Fibroblast of lung (primary cell): ENCODE measurements at regions not wholly inside any gene's neighbourhood (a gene's known extent, or its start where the extent isn't known, plus 50 kb on each side); places are given as distances from the start of the nearest gene placed in this dataset.

ENCODE experiments used
- DNase-seq, 2 donors: peaks; one replicate each; pipeline versions ENCODE4 v3.0.0 to v3.0.0-alpha.2; 2010; ENCODE audit warnings: low read depth in 2 of 2
- H2AFZ ChIP-seq: 2 replicates; pipeline ENCODE4 v1.5.1; 2012; ENCODE audit warnings: low read length, control low read depth, inconsistent platforms
- H3K27ac ChIP-seq: 2 replicates; pipeline ENCODE4 v1.5.1; 2011; ENCODE audit warnings: low read length, control low read depth; ENCODE audit not compliant: insufficient read depth
- H3K27me3 ChIP-seq: 2 replicates; pipeline ENCODE4 v1.5.1; 2011; ENCODE audit warnings: mild to moderate bottlenecking, low read length; ENCODE audit not compliant: control insufficient read depth, insufficient read depth
- H3K36me3 ChIP-seq: 2 replicates; pipeline ENCODE4 v1.5.1; 2011; ENCODE audit warnings: low read length; ENCODE audit not compliant: control insufficient read depth, insufficient read depth
- H3K4me1 ChIP-seq: 2 replicates; pipeline ENCODE4 v1.5.1; 2011; ENCODE audit warnings: low read length; ENCODE audit not compliant: control insufficient read depth, insufficient read depth; ENCODE audit errors: extremely low read depth
- H3K4me2 ChIP-seq: 2 replicates; pipeline ENCODE4 v1.5.1; 2011; ENCODE audit warnings: low read length, control low read depth; ENCODE audit not compliant: insufficient read depth; ENCODE audit errors: extremely low read depth
- H3K4me3 ChIP-seq, 4 experiments: fragments of 200-600 bp in 1 of 4; sonication (generic) in 1 of 4; replicated peaks in 1 of 4; 2 replicates each; pipeline ENCODE4 v1.5.1; 2011 to 2016; ENCODE audit warnings: low read length in 4 of 4, low read depth in 3 of 4, mild to moderate bottlenecking in 3 of 4, control low read depth in 2 of 4, inconsistent platforms in 1 of 4, mixed read lengths in 1 of 4; ENCODE audit not compliant: insufficient read depth in 1 of 4; ENCODE audit errors: control extremely low read depth in 1 of 4
- H3K79me2 ChIP-seq: 2 replicates; pipeline ENCODE4 v1.5.1; 2012; ENCODE audit warnings: mild to moderate bottlenecking, low read length, inconsistent platforms; ENCODE audit not compliant: control insufficient read depth, insufficient read depth
- H3K9ac ChIP-seq: 2 replicates; pipeline ENCODE4 v1.5.1; 2011; ENCODE audit warnings: mild to moderate bottlenecking, low read length, control low read depth; ENCODE audit not compliant: insufficient read depth
- H3K9me3 ChIP-seq: 2 replicates; pipeline ENCODE4 v1.5.1; 2012; ENCODE audit warnings: low read depth, low read length; ENCODE audit not compliant: control insufficient read depth, insufficient read depth
- H4K20me1 ChIP-seq: 2 replicates; pipeline ENCODE4 v1.5.1; 2011; ENCODE audit warnings: low read length; ENCODE audit not compliant: control insufficient read depth, insufficient read depth; ENCODE audit errors: extremely low read depth
- CTCF ChIP-seq, 2 donors: IDR thresholded peaks in 1 of 2; conservative IDR thresholded peaks in 1 of 2; 1 replicate in 1 of 2; 2 replicates in 1 of 2; pipeline ENCODE4 v1.5.1; 2011 to 2012; ENCODE audit warnings: low read length in 2 of 2, control low read depth in 1 of 2, inconsistent platforms in 1 of 2, low read depth in 1 of 2, mild to moderate bottlenecking in 1 of 2
- EZH2 ChIP-seq: IDR thresholded peaks from 2 replicates; pipeline ENCODE4 v1.5.1; 2012; ENCODE audit warnings: low read length, control low read depth, mild to moderate bottlenecking; ENCODE audit errors: missing control alignments

GRCh38 chr3:13249664-13250390 lies 170.3 kb downstream of the NUP210 start:
- no peak for DNase-seq
- Histone ChIP-seq H3K27ac (no peak overlapping the region), H3K4me1 (no peaks in the 10 kb centered on the region), H3K9me3 (no peaks in the 10 kb centered on the region), H3K4me3 (no peak overlapping the region), H3K9ac (no peak overlapping the region), H3K36me3 (no peaks in the 10 kb centered on the region), H4K20me1 (no peaks in the 10 kb centered on the region), H3K79me2 (no peaks in the 10 kb centered on the region), H3K4me2 (no peak overlapping the region), H3K27me3 (no peaks in the 10 kb centered on the region), H2AFZ (no peak overlapping the region)
- TF ChIP-seq EZH2 (no peak), CTCF (conservative IDR thresholded peaks at IDR 0.05 in 1 of 2, IDR thresholded peaks at IDR 0.05 in 1 of 2; ENCODE audit: low read depth in 1 of 2, low read length in 2 of 2) (no peak)

GRCh38 chr3:13248640-13249039 lies 171.5 kb downstream of the NUP210 start:
- Histone ChIP-seq H3K27ac (no peak overlapping the region), H4K20me1 (no peaks in the 10 kb centered on the region), H3K4me3 (no peak overlapping the region), H3K9me3 (no peaks in the 10 kb centered on the region), H3K9ac (no peak overlapping the region), H3K36me3 (no peaks in the 10 kb centered on the region), H3K4me2 (no peak overlapping the region), H2AFZ (no peak overlapping the region), H3K79me2 (no peaks in the 10 kb centered on the region), H3K27me3 (no peaks in the 10 kb centered on the region), H3K4me1 (no peaks in the 10 kb centered on the region)
- no peak for DNase-seq
- TF ChIP-seq EZH2, result no peak
- no peak for TF ChIP-seq CTCF (conservative IDR thresholded peaks at IDR 0.05 in 1 of 2, IDR thresholded peaks at IDR 0.05 in 1 of 2; ENCODE audit: low read depth in 1 of 2, low read length in 2 of 2)

- Histone ChIP-seq H3K27me3 (no peaks in the 10 kb centered on the region), H3K27ac (no peak overlapping the region), H3K4me3 (no peak overlapping the region), H4K20me1 (no peaks in the 10 kb centered on the region), H2AFZ (no peak overlapping the region), H3K4me2 (no peak overlapping the region), H3K36me3 (no peaks in the 10 kb centered on the region), H3K4me1 (no peaks in the 10 kb centered on the region), H3K9ac (no peak overlapping the region), H3K79me2 (no peaks in the 10 kb centered on the region), H3K9me3 (no peaks in the 10 kb centered on the region)
- TF ChIP-seq CTCF (conservative IDR thresholded peaks at IDR 0.05 in 1 of 2, IDR thresholded peaks at IDR 0.05 in 1 of 2; ENCODE audit: low read depth in 1 of 2, low read length in 2 of 2) (no peak), EZH2 (no peak)
- no peak for DNase-seq
These were observed 172.4 kb upstream of the IQSEC1 start for GRCh38 chr3:13245615-13245978.
